Activated naive CD4-positive, alpha-beta T cell treated with anti-CD3 and anti-CD28 coated beads, Interleukin-2, amount 50 U/mL, for 24 hours (primary cell): ENCODE measurements at regions not wholly inside any gene's neighbourhood (a gene's known extent, or its start where the extent isn't known, plus 50 kb on each side); places are given as distances from the start of the nearest gene placed in this dataset.

Source experiments
- H3K27ac Mint-ChIP-seq: one replicate; pipeline ENCODE4 v1.8.0; 2021; ENCODE audit warnings: mild to moderate bottlenecking, mixed read lengths
- H3K27me3 Mint-ChIP-seq: one replicate; pipeline ENCODE4 v1.8.0; 2021; ENCODE audit warnings: mixed read lengths
- H3K36me3 Mint-ChIP-seq: one replicate; pipeline ENCODE4 v1.8.0; 2021; ENCODE audit warnings: mixed read lengths
- H3K4me1 Mint-ChIP-seq: one replicate; pipeline ENCODE4 v1.8.0; 2021; ENCODE audit warnings: mixed read lengths
- H3K4me3 Mint-ChIP-seq: one replicate; pipeline ENCODE4 v1.8.0; 2021; ENCODE audit warnings: mild to moderate bottlenecking, mixed read lengths
- H3K9me3 Mint-ChIP-seq: one replicate; pipeline ENCODE4 v1.8.0; 2021; ENCODE audit warnings: mixed read lengths

GRCh38 chr10:60466267-60467201, 76.9 kb upstream of the ANK3 start:
- H3K4me1 Mint-ChIP-seq = peaks cover 4% of the 10 kb centered on the region
- H3K27me3 Mint-ChIP-seq = no peaks in the 10 kb centered on the region
- H3K27ac Mint-ChIP-seq = no peak overlapping the region
- peaks cover 6% of the 10 kb centered on the region for H3K36me3 Mint-ChIP-seq
- no peaks in the 10 kb centered on the region for H3K9me3 Mint-ChIP-seq
- H3K4me3 Mint-ChIP-seq = no peak overlapping the region

- Mint-ChIP-seq H3K27me3 (no peaks in the 10 kb centered on the region), H3K27ac (no peak overlapping the region), H3K36me3 (peaks cover 6% of the 10 kb centered on the region), H3K9me3 (no peaks in the 10 kb centered on the region), H3K4me3 (no peak overlapping the region), H3K4me1 (peaks cover 4% of the 10 kb centered on the region)
Measured at GRCh38 chr10:60465801-60466200, 76.1 kb upstream of the ANK3 start.

- H3K9me3 Mint-ChIP-seq = no peaks in the 10 kb centered on the region
- no peak overlapping the region for H3K27ac Mint-ChIP-seq
- peaks cover 8% of the 10 kb centered on the region for H3K4me1 Mint-ChIP-seq
- H3K36me3 Mint-ChIP-seq = peaks cover 6% of the 10 kb centered on the region
- no peak overlapping the region for H3K4me3 Mint-ChIP-seq
- no peaks in the 10 kb centered on the region for H3K27me3 Mint-ChIP-seq
Measured at GRCh38 chr10:60464659-60465058, 75.0 kb upstream of the ANK3 start.

GRCh38 chr10:60463746-60464145, 74.1 kb upstream of the ANK3 start:
- Mint-ChIP-seq H3K4me3 (no peak overlapping the region), H3K9me3 (no peaks in the 10 kb centered on the region), H3K27ac (no peak overlapping the region), H3K4me1 (peaks cover 11% of the 10 kb centered on the region), H3K36me3 (peaks cover 6% of the 10 kb centered on the region), H3K27me3 (no peaks in the 10 kb centered on the region)

GRCh38 chr10:60461688-60462087, 72.0 kb upstream of the ANK3 start:
- Mint-ChIP-seq H3K4me3 (no peak overlapping the region), H3K36me3 (peaks cover 11% of the 10 kb centered on the region), H3K27ac (no peak overlapping the region), H3K27me3 (no peaks in the 10 kb centered on the region), H3K9me3 (no peaks in the 10 kb centered on the region), H3K4me1 (peaks cover 18% of the 10 kb centered on the region)

GRCh38 chr10:60459701-60460457, 70.2 kb upstream of the ANK3 start:
- Mint-ChIP-seq H3K4me3 (no peak overlapping the region), H3K4me1 (peaks cover 23% of the 10 kb centered on the region)

GRCh38 chr10:60456053-60456452, 66.4 kb upstream of the ANK3 start:
- peaks cover 28% of the 10 kb centered on the region for H3K4me1 Mint-ChIP-seq
- H3K9me3 Mint-ChIP-seq = no peaks in the 10 kb centered on the region
- no peaks in the 10 kb centered on the region for H3K27me3 Mint-ChIP-seq
- H3K27ac Mint-ChIP-seq = no peak overlapping the region
- H3K36me3 Mint-ChIP-seq = peaks cover 5% of the 10 kb centered on the region
- no peak overlapping the region for H3K4me3 Mint-ChIP-seq

More at GRCh38 chr10:60459701-60460457, 70.2 kb upstream of the ANK3 start:
- Mint-ChIP-seq H3K36me3 (peaks cover 7% of the 10 kb centered on the region), H3K27me3 (no peaks in the 10 kb centered on the region), H3K27ac (no peak overlapping the region), H3K9me3 (no peaks in the 10 kb centered on the region)

GRCh38 chr10:60454336-60454735, 64.7 kb upstream of the ANK3 start:
- H3K9me3 Mint-ChIP-seq = no peaks in the 10 kb centered on the region
- no peaks in the 10 kb centered on the region for H3K27me3 Mint-ChIP-seq
- no peak overlapping the region for H3K4me3 Mint-ChIP-seq
- H3K36me3 Mint-ChIP-seq = peaks cover 5% of the 10 kb centered on the region
- H3K4me1 Mint-ChIP-seq = peaks cover 20% of the 10 kb centered on the region
- peak overlapping the region; percentile 31 for H3K27ac Mint-ChIP-seq

GRCh38 chr10:60453036-60453435, 63.4 kb upstream of the ANK3 start:
- peaks cover 22% of the 10 kb centered on the region for H3K4me1 Mint-ChIP-seq
- no peaks in the 10 kb centered on the region for H3K27me3 Mint-ChIP-seq
- H3K4me3 Mint-ChIP-seq = no peak overlapping the region
- H3K9me3 Mint-ChIP-seq = no peaks in the 10 kb centered on the region
- H3K36me3 Mint-ChIP-seq = peaks cover 2% of the 10 kb centered on the region
- no peak overlapping the region for H3K27ac Mint-ChIP-seq

GRCh38 chr10:60450291-60450690, 60.6 kb upstream of the ANK3 start:
- no peaks in the 10 kb centered on the region for H3K9me3 Mint-ChIP-seq
- no peak overlapping the region for H3K4me3 Mint-ChIP-seq
- peaks cover 27% of the 10 kb centered on the region for H3K4me1 Mint-ChIP-seq
- H3K27me3 Mint-ChIP-seq = no peaks in the 10 kb centered on the region
- H3K36me3 Mint-ChIP-seq = no peaks in the 10 kb centered on the region
- H3K27ac Mint-ChIP-seq = peak overlapping the region; percentile 41

- Mint-ChIP-seq H3K27ac (no peak overlapping the region), H3K9me3 (no peaks in the 10 kb centered on the region)
Measured at GRCh38 chr10:60448246-60448645, 58.6 kb upstream of the ANK3 start.

GRCh38 chr10:60446851-60447250, 57.2 kb upstream of the ANK3 start:
- no peaks in the 10 kb centered on the region for H3K27me3 Mint-ChIP-seq
- H3K4me3 Mint-ChIP-seq = no peak overlapping the region
- H3K36me3 Mint-ChIP-seq = no peaks in the 10 kb centered on the region
- H3K27ac Mint-ChIP-seq = peak overlapping the region; percentile 42
- peaks cover 23% of the 10 kb centered on the region for H3K4me1 Mint-ChIP-seq
- H3K9me3 Mint-ChIP-seq = no peaks in the 10 kb centered on the region

More at GRCh38 chr10:60448246-60448645, 58.6 kb upstream of the ANK3 start:
- Mint-ChIP-seq H3K36me3 (no peaks in the 10 kb centered on the region), H3K27me3 (no peaks in the 10 kb centered on the region), H3K4me3 (no peak overlapping the region), H3K4me1 (peaks cover 23% of the 10 kb centered on the region)

GRCh38 chr10:60446070-60446833, 56.6 kb upstream of the ANK3 start:
- H3K27ac Mint-ChIP-seq = no peak overlapping the region
- no peaks in the 10 kb centered on the region for H3K27me3 Mint-ChIP-seq
- H3K36me3 Mint-ChIP-seq = no peaks in the 10 kb centered on the region
- H3K4me3 Mint-ChIP-seq = no peak overlapping the region
- H3K4me1 Mint-ChIP-seq = peaks cover 23% of the 10 kb centered on the region
- H3K9me3 Mint-ChIP-seq = no peaks in the 10 kb centered on the region

- H3K4me3 Mint-ChIP-seq = no peak overlapping the region
- H3K9me3 Mint-ChIP-seq = no peaks in the 10 kb centered on the region
- peaks cover 26% of the 10 kb centered on the region for H3K4me1 Mint-ChIP-seq
- H3K27me3 Mint-ChIP-seq = no peaks in the 10 kb centered on the region
- no peak overlapping the region for H3K27ac Mint-ChIP-seq
- no peaks in the 10 kb centered on the region for H3K36me3 Mint-ChIP-seq
Measured at GRCh38 chr10:60444494-60445064, 54.9 kb upstream of the ANK3 start.

GRCh38 chr10:60443346-60443745, 53.7 kb upstream of the ANK3 start:
- H3K27ac Mint-ChIP-seq = no peak overlapping the region
- H3K27me3 Mint-ChIP-seq = no peaks in the 10 kb centered on the region
- H3K4me3 Mint-ChIP-seq = no peak overlapping the region
- no peaks in the 10 kb centered on the region for H3K9me3 Mint-ChIP-seq
- H3K4me1 Mint-ChIP-seq = peaks cover 22% of the 10 kb centered on the region
- H3K36me3 Mint-ChIP-seq = no peaks in the 10 kb centered on the region
